ENCODE measurements at regions not wholly inside any gene's neighbourhood (a gene's known extent, or its start where the extent isn't known, plus 50 kb on each side); places are given as distances from the start of the nearest gene placed in this dataset.

DNA sequence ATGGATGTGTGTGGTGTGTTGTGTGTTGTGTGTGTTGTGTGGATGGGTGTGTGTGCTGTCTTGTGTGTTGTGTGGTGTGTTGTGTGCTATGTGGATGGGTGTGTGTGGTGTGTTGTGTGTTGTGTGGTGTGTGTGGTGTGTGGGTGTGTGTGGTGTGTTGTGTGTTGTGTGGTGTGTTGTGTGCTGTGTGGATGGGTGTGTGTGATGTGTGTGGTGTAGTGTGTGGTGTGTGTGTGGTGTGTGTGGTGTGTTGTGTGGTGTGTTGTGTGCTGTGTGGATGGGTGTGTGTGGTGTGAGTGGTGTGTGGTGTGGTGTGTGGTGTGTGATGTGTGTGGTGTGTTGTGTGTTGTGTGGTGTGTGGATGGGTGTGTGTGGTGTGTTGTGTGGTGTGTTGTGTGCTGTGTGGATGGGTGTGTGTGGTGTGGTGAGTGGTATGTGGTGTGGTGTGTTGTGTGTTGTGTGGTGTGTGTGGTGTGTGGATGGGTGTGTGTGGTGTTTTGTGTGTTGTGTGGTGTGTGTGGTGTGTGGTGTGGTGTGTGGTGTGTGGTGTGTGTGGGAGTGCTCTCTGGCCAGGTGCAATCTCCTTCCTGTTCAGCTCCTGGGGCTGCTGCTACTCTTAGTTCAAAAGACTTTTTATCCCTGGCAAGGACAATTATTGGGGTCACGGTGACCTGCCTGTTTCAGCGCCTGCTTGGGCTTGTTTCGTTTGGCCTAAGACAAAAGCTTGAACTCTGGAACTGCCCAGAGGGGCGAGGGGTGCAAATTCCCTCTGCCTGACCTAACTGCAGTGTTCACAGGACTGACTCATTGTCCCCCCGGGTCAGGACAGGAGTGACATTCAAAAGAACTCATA, 101.1 kb downstream of the UBIAD1 start:
- H3K4me1 ChIP-seq, result no peaks in the 10 kb centered on the region
- TF ChIP-seq, protein P1, sequence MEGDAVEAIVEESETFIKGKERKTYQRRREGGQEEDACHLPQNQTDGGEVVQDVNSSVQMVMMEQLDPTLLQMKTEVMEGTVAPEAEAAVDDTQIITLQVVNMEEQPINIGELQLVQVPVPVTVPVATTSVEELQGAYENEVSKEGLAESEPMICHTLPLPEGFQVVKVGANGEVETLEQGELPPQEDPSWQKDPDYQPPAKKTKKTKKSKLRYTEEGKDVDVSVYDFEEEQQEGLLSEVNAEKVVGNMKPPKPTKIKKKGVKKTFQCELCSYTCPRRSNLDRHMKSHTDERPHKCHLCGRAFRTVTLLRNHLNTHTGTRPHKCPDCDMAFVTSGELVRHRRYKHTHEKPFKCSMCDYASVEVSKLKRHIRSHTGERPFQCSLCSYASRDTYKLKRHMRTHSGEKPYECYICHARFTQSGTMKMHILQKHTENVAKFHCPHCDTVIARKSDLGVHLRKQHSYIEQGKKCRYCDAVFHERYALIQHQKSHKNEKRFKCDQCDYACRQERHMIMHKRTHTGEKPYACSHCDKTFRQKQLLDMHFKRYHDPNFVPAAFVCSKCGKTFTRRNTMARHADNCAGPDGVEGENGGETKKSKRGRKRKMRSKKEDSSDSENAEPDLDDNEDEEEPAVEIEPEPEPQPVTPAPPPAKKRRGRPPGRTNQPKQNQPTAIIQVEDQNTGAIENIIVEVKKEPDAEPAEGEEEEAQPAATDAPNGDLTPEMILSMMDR (IDR thresholded peaks at IDR 0.05), result no peak
- TF ChIP-seq POLR2AphosphoS5 (IDR thresholded peaks at IDR 0.05), result no peak
- no peak for TF ChIP-seq EP300 (IDR thresholded peaks at IDR 0.05)
- TF ChIP-seq POLR2A (IDR thresholded peaks at IDR 0.05), result no peak
- ATAC-seq, result no peak
- H3K27ac ChIP-seq, result no peak overlapping the region
- no peaks in the 10 kb centered on the region for H3K9me3 ChIP-seq
- no peaks in the 10 kb centered on the region for H3K36me3 ChIP-seq
- H3K4me3 ChIP-seq, result no peak overlapping the region
- peaks cover 59% of the 10 kb centered on the region for H3K27me3 ChIP-seq
- 37% methylated on average over 3 of the region's 5 CpGs; no CpG with 5 or more reads in 1 of the 2 donors for WGBS, 2 donors (ENCODE audit: low coverage in 1 of 2)

DNA sequence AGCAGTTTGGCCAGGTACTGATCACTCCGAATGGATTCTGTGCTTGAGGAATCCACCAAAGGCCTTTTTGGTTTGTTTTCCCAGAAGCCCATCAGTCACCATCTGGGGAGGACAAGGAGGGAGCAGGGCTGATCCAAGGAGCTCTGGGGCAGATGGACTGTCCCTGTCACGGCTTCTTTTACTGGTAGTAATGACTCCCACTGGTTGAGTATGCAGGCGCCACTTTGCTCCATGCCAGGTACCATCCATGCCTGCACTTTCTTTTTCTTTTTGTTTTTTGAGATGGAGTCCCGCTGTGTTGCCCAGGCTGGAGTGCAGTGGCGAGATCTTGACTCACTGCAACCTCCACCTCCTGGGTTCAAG, 101.7 kb downstream of the UBIAD1 start:
- WGBS, 2 donors (ENCODE audit: low coverage in 1 of 2), result 56 to 75% methylated on average over 2 to 4 of the region's 5 CpGs
- no peaks in the 10 kb centered on the region for H3K4me1 ChIP-seq
- no peak for ATAC-seq
- H3K4me3 ChIP-seq, result no peak overlapping the region
- no peak for TF ChIP-seq POLR2A (IDR thresholded peaks at IDR 0.05)
- TF ChIP-seq EP300 (IDR thresholded peaks at IDR 0.05), result no peak
- no peak for TF ChIP-seq POLR2AphosphoS5 (IDR thresholded peaks at IDR 0.05)
- TF ChIP-seq, protein P1 (IDR thresholded peaks at IDR 0.05), result no peak
- H3K9me3 ChIP-seq, result no peaks in the 10 kb centered on the region
- no peaks in the 10 kb centered on the region for H3K36me3 ChIP-seq
- peaks cover 60% of the 10 kb centered on the region for H3K27me3 ChIP-seq
- H3K27ac ChIP-seq, result no peak overlapping the region

DNA sequence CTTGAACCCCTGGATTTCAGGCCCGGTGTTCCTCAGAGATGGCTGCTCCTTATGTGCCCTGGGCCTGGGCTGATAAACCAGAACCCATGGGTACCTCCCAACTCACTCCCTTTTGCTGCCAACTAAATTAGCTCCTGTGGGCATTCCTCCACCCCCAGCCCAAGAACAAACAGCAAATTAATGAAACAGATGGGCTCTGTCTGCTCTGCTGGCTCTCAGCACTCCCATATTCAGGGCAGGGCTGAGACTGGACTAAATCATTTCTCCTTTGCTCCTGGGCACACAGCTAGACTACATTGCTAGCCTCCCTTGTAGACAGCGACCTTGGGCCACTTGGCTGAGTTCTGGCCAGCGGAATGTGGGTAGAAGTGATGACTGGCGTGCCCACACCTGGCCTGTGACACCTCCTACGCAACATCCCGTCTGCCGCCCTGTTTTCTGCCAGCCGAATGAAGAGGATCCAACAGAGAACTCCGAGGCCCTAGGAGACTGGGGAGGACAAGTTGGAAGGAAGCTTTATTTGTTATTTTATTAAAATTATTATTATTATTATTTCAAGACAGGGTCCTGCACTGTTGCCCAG, 101.9 kb upstream of the DISP3 start:
- no peak overlapping the region for H3K27ac ChIP-seq
- WGBS, 2 donors (ENCODE audit: low coverage in 1 of 2), result 50 to 100% methylated on average over 1 to 2 of the region's 9 CpGs

DNA sequence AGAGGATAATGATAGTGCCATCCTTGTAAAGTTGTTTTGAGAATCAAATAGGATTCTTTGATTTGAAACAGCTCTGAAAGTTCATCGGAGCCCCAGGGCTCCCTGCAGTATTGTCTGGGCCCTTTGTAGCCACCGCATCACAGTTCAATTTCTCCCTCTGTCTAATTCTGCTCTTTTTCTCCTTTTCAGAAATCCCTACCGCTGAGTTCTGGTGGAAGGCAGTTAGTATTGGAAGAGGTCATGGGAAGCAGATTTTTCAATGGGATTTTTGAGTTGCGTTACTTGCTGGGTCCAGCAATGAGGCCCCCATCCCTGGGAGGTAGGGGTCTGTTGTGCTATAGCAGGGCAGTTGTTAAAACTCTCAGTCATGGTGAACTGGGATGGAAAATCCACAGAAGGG, 101.0 kb upstream of the DISP3 start:
- 80% methylated on average over 3 of the region's 4 CpGs; no CpG with 5 or more reads in 1 of the 2 donors for WGBS, 2 donors (ENCODE audit: low coverage in 1 of 2)
- peaks cover 0 to 4% (median 0%) of the 10 kb centered on the region in 3 donors for H3K9me3 ChIP-seq
- no peak overlapping the region for H3K4me3 ChIP-seq
- ATAC-seq, result no peak
- TF ChIP-seq EP300 (IDR thresholded peaks at IDR 0.05) (no peak), POLR2A (IDR thresholded peaks at IDR 0.05) (no peak), POLR2AphosphoS5 (IDR thresholded peaks at IDR 0.05) (no peak)
- TF ChIP-seq, protein P1 (IDR thresholded peaks at IDR 0.05), result no peak
- peaks cover 60% of the 10 kb centered on the region for H3K27me3 ChIP-seq
- H3K36me3 ChIP-seq, result no peaks in the 10 kb centered on the region
- no peak overlapping the region for H3K27ac ChIP-seq
- H3K4me1 ChIP-seq, result no peaks in the 10 kb centered on the region

More for the DNA sequence above, 101.9 kb upstream of the DISP3 start:
- TF ChIP-seq POLR2AphosphoS5 (IDR thresholded peaks at IDR 0.05) (no peak), POLR2A (IDR thresholded peaks at IDR 0.05) (no peak), EP300 (IDR thresholded peaks at IDR 0.05) (no peak)
- TF ChIP-seq, protein P1 (IDR thresholded peaks at IDR 0.05), result no peak
- Histone ChIP-seq H3K27me3 (peaks cover 59% of the 10 kb centered on the region), H3K4me3 (no peak overlapping the region), H3K4me1 (no peaks in the 10 kb centered on the region), H3K9me3 (peaks cover 0 to 4% (median 0%) of the 10 kb centered on the region in 3 donors), H3K36me3 (no peaks in the 10 kb centered on the region)
- no peak for ATAC-seq
